IPS-20b (cell line): ENCODE measurements at regions not wholly inside any gene's neighbourhood (a gene's known extent, or its start where the extent isn't known, plus 50 kb on each side); places are given as distances from the start of the nearest gene placed in this dataset.

Experiments
- H3K27ac ChIP-seq: one replicate; pipeline ENCODE4 v1.5.1; 2013; ENCODE audit warnings: low read length
- H3K27me3 ChIP-seq: 2 replicates; pipeline ENCODE4 v1.6.1; 2013; ENCODE audit warnings: mild to moderate bottlenecking, low read length, inconsistent platforms; ENCODE audit not compliant: insufficient read depth
- H3K36me3 ChIP-seq: 2 replicates; pipeline ENCODE4 v1.6.1; 2013; ENCODE audit warnings: low read depth, mild to moderate bottlenecking, inconsistent platforms, low read length, moderate library complexity; ENCODE audit not compliant: insufficient read depth
- H3K4me1 ChIP-seq: 2 replicates; pipeline ENCODE4 v1.6.1; 2013; ENCODE audit warnings: mild to moderate bottlenecking, control low read depth, inconsistent platforms, low read length, moderate library complexity; ENCODE audit not compliant: insufficient read depth
- H3K4me3 ChIP-seq: 2 replicates; pipeline ENCODE4 v1.5.1; 2013; ENCODE audit warnings: mild to moderate bottlenecking, low read length, inconsistent platforms
- H3K9ac ChIP-seq: 2 replicates; pipeline ENCODE4 v1.6.1; 2013; ENCODE audit warnings: low read depth, mild to moderate bottlenecking, inconsistent platforms, low read length, moderate library complexity
- H3K9me3 ChIP-seq: 2 replicates; pipeline ENCODE4 v1.6.1; 2013; ENCODE audit warnings: mild to moderate bottlenecking, low read depth, low read length, inconsistent platforms; ENCODE audit not compliant: insufficient read depth

DNA sequence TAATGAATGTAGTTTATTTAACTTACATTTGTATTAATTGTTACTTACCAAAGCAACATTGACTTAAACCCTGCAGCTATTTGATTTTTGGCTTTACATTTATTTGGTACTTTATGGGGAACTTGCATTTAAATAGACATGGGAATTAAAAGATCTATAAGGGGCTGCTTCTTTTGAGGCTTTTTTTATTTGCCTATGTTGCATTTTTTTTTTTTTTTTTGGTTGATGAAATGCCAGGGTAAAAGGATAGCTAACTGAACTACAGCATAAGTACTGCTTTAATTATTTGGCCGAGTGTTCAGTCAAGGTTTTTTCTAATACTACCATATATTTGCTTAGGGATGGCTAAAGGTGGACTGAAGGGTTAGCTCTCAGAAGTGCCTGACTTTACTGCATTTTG lies 62.5 kb upstream of the CDH4 start:
- Histone ChIP-seq H3K27ac (no peak overlapping the region), H3K4me1 (no peaks in the 10 kb centered on the region; the same call in none of the 2 replicates), H3K9ac (no peak overlapping the region), H3K27me3 (peaks cover 29% of the 10 kb centered on the region), H3K9me3 (peaks cover 7% of the 10 kb centered on the region; the same call in 1 of the 2 replicates), H3K36me3 (no peaks in the 10 kb centered on the region), H3K4me3 (no peak overlapping the region)

DNA sequence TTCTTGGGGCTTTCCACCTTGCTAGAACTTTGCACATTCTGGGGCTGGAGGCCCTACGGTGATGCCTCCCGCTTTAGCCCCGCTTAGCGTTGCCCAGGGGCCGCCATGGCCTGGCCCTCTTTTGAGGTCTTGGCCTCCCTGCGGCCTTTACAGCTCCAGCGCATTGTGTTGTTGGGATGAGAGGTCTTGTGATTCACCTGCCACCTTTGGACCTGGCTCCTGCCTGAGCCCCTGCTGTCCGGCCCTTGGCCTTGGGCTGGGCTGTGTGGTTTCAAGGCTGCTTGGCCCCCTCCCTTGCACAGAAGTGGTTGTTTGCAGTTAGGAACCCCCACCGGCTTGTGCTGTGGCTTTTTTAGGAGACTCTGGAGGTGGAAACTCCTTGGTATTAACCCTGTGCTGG lies 61.0 kb upstream of the CDH4 start:
- no peak overlapping the region for H3K4me3 ChIP-seq
- peaks cover 37% of the 10 kb centered on the region for H3K27me3 ChIP-seq
- no peaks in the 10 kb centered on the region for H3K36me3 ChIP-seq
- H3K4me1 ChIP-seq: no peaks in the 10 kb centered on the region; the same call in none of the 2 replicates
- peaks cover 7% of the 10 kb centered on the region; the same call in 1 of the 2 replicates for H3K9me3 ChIP-seq
- no peak overlapping the region for H3K9ac ChIP-seq
- H3K27ac ChIP-seq: no peak overlapping the region

DNA sequence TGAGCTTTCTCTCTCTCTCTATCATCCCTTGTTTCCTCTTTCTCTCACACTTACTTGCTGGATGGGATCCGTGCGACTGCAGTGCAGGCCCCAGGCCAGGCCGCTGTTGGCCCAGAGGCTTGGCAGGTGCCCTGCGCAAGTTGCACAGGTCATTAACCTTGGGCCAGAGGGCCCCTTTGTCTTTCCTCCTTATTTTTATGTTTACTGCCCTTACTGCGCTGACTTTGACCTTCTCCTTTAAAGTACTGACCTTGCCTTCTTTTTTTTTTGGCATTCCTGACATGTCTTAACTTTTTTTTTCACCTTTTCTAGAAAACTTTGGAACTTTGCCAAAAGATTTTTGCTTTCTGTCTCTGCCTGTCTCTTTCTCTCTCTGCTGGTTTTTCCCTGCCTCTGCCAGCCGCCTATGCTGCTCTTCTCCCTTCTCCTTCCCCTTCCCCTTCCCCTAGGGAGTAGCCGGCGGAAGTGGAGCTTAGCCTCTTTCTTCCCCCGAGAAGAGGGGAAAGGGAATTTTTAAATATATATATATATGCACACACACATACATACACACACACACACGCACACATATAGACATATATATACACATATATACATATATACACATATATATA lies 59.6 kb upstream of the CDH4 start:
- H3K9ac ChIP-seq: no peak overlapping the region

DNA sequence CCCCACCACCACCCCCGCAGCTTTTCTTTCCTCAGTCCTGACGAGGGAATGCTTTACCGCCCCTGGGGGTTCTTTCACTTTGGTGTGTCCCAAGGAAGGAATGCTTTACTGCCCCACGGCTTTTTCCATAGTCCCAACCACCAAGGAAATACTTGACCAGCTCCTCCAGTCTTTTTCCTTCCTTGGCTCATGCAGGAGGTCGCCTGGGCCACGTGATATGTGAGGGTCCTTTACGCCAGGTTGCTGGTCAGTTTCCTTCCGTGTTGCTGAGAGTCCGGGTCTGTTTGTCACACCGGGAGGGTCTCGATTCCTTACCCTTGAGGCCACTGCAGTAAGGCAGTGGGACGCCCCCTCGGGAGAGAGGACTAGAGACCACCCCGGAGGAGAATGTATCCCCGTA lies 58.9 kb upstream of the CDH4 start:
- H3K27me3 ChIP-seq: peaks cover 34% of the 10 kb centered on the region
- no peaks in the 10 kb centered on the region for H3K36me3 ChIP-seq
- no peaks in the 10 kb centered on the region; the same call in 1 of the 2 replicates for H3K4me1 ChIP-seq
- no peak overlapping the region for H3K4me3 ChIP-seq
- peaks cover 7% of the 10 kb centered on the region; the same call in 1 of the 2 replicates for H3K9me3 ChIP-seq
- no peak overlapping the region for H3K9ac ChIP-seq
- no peak overlapping the region for H3K27ac ChIP-seq

More for the DNA sequence above, 59.6 kb upstream of the CDH4 start:
- Histone ChIP-seq H3K36me3 (no peaks in the 10 kb centered on the region), H3K4me3 (no peak overlapping the region), H3K27me3 (peaks cover 38% of the 10 kb centered on the region), H3K9me3 (peaks cover 7% of the 10 kb centered on the region; the same call in 1 of the 2 replicates), H3K27ac (no peak overlapping the region), H3K4me1 (no peaks in the 10 kb centered on the region; the same call in 1 of the 2 replicates)
